Endothelial cell of umbilical vein (primary cell): ENCODE measurements at regions not wholly inside any gene's neighbourhood (a gene's known extent, or its start where the extent isn't known, plus 50 kb on each side); places are given as distances from the start of the nearest gene placed in this dataset.

Experiments used
- EZH2 ChIP-seq: IDR thresholded peaks from 2 replicates; pipeline ENCODE4 v1.6.1; 2012; ENCODE audit warnings: borderline replicate concordance, low read depth, mild to moderate bottlenecking, moderate library complexity, low read length, inconsistent platforms; ENCODE audit not compliant: severe bottlenecking
- FOS ChIP-seq: IDR thresholded peaks from 2 replicates; pipeline ENCODE4 v1.6.1; 2011; ENCODE audit warnings: mild to moderate bottlenecking, low read length, moderate library complexity, borderline replicate concordance; ENCODE audit not compliant: insufficient read depth
- GATA2 ChIP-seq: IDR thresholded peaks from 2 replicates; pipeline ENCODE4 v1.7.0; 2011; ENCODE audit warnings: low read depth, mild to moderate bottlenecking, moderate library complexity, mixed read lengths, low read length; ENCODE audit not compliant: insufficient read length, insufficient read depth
- JUN ChIP-seq: IDR thresholded peaks from 2 replicates; pipeline ENCODE4 v1.6.1; 2011; ENCODE audit warnings: borderline replicate concordance, low read depth; ENCODE audit not compliant: insufficient read length, insufficient read depth
- MYC ChIP-seq: IDR thresholded peaks from one replicate; pipeline ENCODE4 v1.6.1; 2011; ENCODE audit warnings: mild to moderate bottlenecking, low read depth, low read length
- POLR2A ChIP-seq: IDR thresholded peaks from 2 replicates; pipeline ENCODE4 v1.6.1; 2012; ENCODE audit warnings: low read depth, mild to moderate bottlenecking, control low read depth, low read length
- POLR2AphosphoS5 ChIP-seq: IDR thresholded peaks from 2 replicates; pipeline ENCODE4 v1.6.1; 2012; ENCODE audit warnings: low read depth, mild to moderate bottlenecking, control low read depth, low read length, moderate library complexity; ENCODE audit not compliant: insufficient read depth
- TF ChIP-seq, protein P1 (sequence below), 2 donors: IDR thresholded peaks; 1 replicate in 1 of 2; 2 replicates in 1 of 2; pipeline ENCODE4 v1.5.1; 2011; ENCODE audit warnings: low read length in 2 of 2, mild to moderate bottlenecking in 2 of 2, moderate library complexity in 2 of 2, control low read depth in 1 of 2, inconsistent platforms in 1 of 2, low read depth in 1 of 2; ENCODE audit not compliant: insufficient read depth in 1 of 2; ENCODE audit errors: extremely low read depth in 1 of 2
- TF ChIP-seq, protein P2 (sequence below): IDR thresholded peaks from 2 replicates; pipeline ENCODE4 v1.6.1; 2011; ENCODE audit not compliant: insufficient read depth, insufficient read length

DNA sequence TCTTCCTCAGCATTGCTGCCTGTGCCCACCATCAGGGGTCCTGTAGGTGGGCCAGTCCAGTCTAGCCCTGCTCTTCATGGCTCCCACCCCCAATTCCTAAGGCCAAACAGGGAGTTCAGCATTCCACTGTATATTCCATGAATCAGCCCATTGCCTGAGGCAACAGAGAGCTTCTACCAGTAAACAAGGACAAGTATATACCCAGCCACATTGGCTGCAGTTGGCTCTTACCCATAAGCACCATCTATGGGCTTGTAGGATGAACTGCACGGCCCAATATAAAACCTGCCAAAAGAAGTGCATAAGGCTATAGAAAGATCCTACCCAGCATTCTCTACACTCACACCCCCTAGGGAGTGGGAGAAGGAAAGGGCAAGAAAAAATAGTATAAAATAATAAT lies 95.1 kb upstream of the SALL3 start:
- TF ChIP-seq, protein P1, sequence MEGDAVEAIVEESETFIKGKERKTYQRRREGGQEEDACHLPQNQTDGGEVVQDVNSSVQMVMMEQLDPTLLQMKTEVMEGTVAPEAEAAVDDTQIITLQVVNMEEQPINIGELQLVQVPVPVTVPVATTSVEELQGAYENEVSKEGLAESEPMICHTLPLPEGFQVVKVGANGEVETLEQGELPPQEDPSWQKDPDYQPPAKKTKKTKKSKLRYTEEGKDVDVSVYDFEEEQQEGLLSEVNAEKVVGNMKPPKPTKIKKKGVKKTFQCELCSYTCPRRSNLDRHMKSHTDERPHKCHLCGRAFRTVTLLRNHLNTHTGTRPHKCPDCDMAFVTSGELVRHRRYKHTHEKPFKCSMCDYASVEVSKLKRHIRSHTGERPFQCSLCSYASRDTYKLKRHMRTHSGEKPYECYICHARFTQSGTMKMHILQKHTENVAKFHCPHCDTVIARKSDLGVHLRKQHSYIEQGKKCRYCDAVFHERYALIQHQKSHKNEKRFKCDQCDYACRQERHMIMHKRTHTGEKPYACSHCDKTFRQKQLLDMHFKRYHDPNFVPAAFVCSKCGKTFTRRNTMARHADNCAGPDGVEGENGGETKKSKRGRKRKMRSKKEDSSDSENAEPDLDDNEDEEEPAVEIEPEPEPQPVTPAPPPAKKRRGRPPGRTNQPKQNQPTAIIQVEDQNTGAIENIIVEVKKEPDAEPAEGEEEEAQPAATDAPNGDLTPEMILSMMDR (IDR thresholded peaks at IDR 0.05; ENCODE audit: extremely low read depth in 1 of 2, insufficient read depth in 1 of 2, low read depth in 1 of 2, low read length in 2 of 2): no peak
- TF ChIP-seq POLR2A: no peak
- TF ChIP-seq POLR2AphosphoS5: no peak
- TF ChIP-seq JUN: no peak
- TF ChIP-seq, protein P2, sequence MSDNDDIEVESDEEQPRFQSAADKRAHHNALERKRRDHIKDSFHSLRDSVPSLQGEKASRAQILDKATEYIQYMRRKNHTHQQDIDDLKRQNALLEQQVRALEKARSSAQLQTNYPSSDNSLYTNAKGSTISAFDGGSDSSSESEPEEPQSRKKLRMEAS: no peak
- TF ChIP-seq MYC: no peak
- no peak for TF ChIP-seq EZH2
- TF ChIP-seq GATA2: no peak
- no peak for TF ChIP-seq FOS
